ENCODE measurements at regions not wholly inside any gene's neighbourhood (a gene's known extent, or its start where the extent isn't known, plus 50 kb on each side); places are given as distances from the start of the nearest gene placed in this dataset.
"Not testable (repeated sequence)": the region's sequence is repeated elsewhere in the genome, so short reads cannot be mapped to it uniquely, and the experiment has no call there.

- DNase-seq = no peak
Observed at GRCh38 chr3:34851137-34851536, 788.2 kb upstream of the ARPP21 start.

GRCh38 chr3:34852844-34853439, 786.4 kb upstream of the ARPP21 start:
- no peak for DNase-seq

GRCh38 chr3:34856081-34856947, 783.0 kb upstream of the ARPP21 start:
- no peak for DNase-seq

GRCh38 chr3:34858067-34858660, 781.2 kb upstream of the ARPP21 start:
- DNase-seq = no peak

GRCh38 chr3:34859746-34860145, 779.6 kb upstream of the ARPP21 start:
- no peak for DNase-seq

- DNase-seq = no peak
Observed at GRCh38 chr3:34862456-34862855, 776.9 kb upstream of the ARPP21 start.

- DNase-seq = peak; percentile 43
Observed at GRCh38 chr3:34863485-34863884, 775.8 kb upstream of the ARPP21 start.

- DNase-seq = no peak
Observed at GRCh38 chr3:34864011-34864410, 775.3 kb upstream of the ARPP21 start.

- no peak for DNase-seq
Observed at GRCh38 chr3:34865346-34865745, 774.0 kb upstream of the ARPP21 start.

GRCh38 chr3:34868935-34869334, 770.4 kb upstream of the ARPP21 start:
- DNase-seq = no peak

GRCh38 chr3:34869696-34870095, 769.6 kb upstream of the ARPP21 start:
- DNase-seq = no peak

- no peak for DNase-seq
Observed at GRCh38 chr3:34872406-34872805, 766.9 kb upstream of the ARPP21 start.

GRCh38 chr3:34876997-34877396, 762.3 kb upstream of the ARPP21 start:
- no peak for DNase-seq

- DNase-seq = no peak
Observed at GRCh38 chr3:34878488-34878887, 760.8 kb upstream of the ARPP21 start.

GRCh38 chr3:34881026-34881425, 758.3 kb upstream of the ARPP21 start:
- no peak for DNase-seq

- DNase-seq = peak; percentile 19
Observed at GRCh38 chr3:34882764-34883163, 756.6 kb upstream of the ARPP21 start.

GRCh38 chr3:34884007-34884406, 755.3 kb upstream of the ARPP21 start:
- DNase-seq = no peak

- no peak for DNase-seq
Observed at GRCh38 chr3:34886443-34886842, 752.9 kb upstream of the ARPP21 start.

GRCh38 chr3:34889641-34890040, 749.7 kb upstream of the ARPP21 start:
- DNase-seq = peak; percentile 3

GRCh38 chr3:34890247-34890646, 749.1 kb upstream of the ARPP21 start:
- no peak for DNase-seq

GRCh38 chr3:34891941-34892340, 747.4 kb upstream of the ARPP21 start:
- no peak for DNase-seq

- DNase-seq = no peak
Observed at GRCh38 chr3:34895841-34896240, 743.5 kb upstream of the ARPP21 start.

GRCh38 chr3:34909679-34910078, 729.6 kb upstream of the ARPP21 start:
- not testable (repeated sequence) for DNase-seq

- DNase-seq = no peak
Observed at GRCh38 chr3:34919025-34919424, 720.3 kb upstream of the ARPP21 start.
